AG09309 (cell line): ENCODE measurements at regions not wholly inside any gene's neighbourhood (a gene's known extent, or its start where the extent isn't known, plus 50 kb on each side); places are given as distances from the start of the nearest gene placed in this dataset.
"Not testable (repeated sequence)": the region's sequence is repeated elsewhere in the genome, so short reads cannot be mapped to it uniquely, and the experiment has no call there.

Experiments used
- DNase-seq: peaks from one replicate; pipeline ENCODE4 v3.0.0-alpha.2; 2010; ENCODE audit warnings: low read depth
- H3K4me3 ChIP-seq: 2 replicates; pipeline ENCODE4 v1.5.1; 2011; ENCODE audit warnings: mild to moderate bottlenecking, low read depth, low read length, moderate library complexity; ENCODE audit not compliant: control insufficient read depth
- CTCF ChIP-seq: IDR thresholded peaks from 2 replicates; pipeline ENCODE4 v1.5.1; 2011; ENCODE audit warnings: mild to moderate bottlenecking, low read depth, low read length, inconsistent platforms; ENCODE audit not compliant: insufficient read depth, control insufficient read depth; ENCODE audit errors: missing control alignments

GRCh38 chr15:35944945-35945585 is 399.1 kb upstream of the DPH6 start:
- DNase-seq, result no peak
- no peak for TF ChIP-seq CTCF
- no peak overlapping the region for H3K4me3 ChIP-seq

- TF ChIP-seq CTCF, result no peak
- no peak for DNase-seq
- no peak overlapping the region for H3K4me3 ChIP-seq
These were observed 407.5 kb upstream of the DPH6 start for GRCh38 chr15:35953424-35953823.

- no peak for TF ChIP-seq CTCF
- no peak overlapping the region for H3K4me3 ChIP-seq
- no peak for DNase-seq
These were observed 410.1 kb upstream of the DPH6 start for GRCh38 chr15:35956056-35956455.

GRCh38 chr15:35958021-35958420 is 412.1 kb upstream of the DPH6 start:
- no peak for DNase-seq
- no peak for TF ChIP-seq CTCF
- no peak overlapping the region for H3K4me3 ChIP-seq

- DNase-seq, result no peak
- no peak for TF ChIP-seq CTCF
- H3K4me3 ChIP-seq, result no peak overlapping the region
These were observed 413.0 kb upstream of the DPH6 start for GRCh38 chr15:35958975-35959374.

GRCh38 chr15:35963326-35963725 is 417.4 kb upstream of the DPH6 start:
- no peak for TF ChIP-seq CTCF

GRCh38 chr15:35966781-35967180 is 420.8 kb upstream of the DPH6 start:
- no peak overlapping the region for H3K4me3 ChIP-seq
- DNase-seq, result no peak
- TF ChIP-seq CTCF, result no peak

More at GRCh38 chr15:35963326-35963725, 417.4 kb upstream of the DPH6 start:
- DNase-seq, result no peak
- no peak overlapping the region for H3K4me3 ChIP-seq

GRCh38 chr15:35967968-35968367 is 422.0 kb upstream of the DPH6 start:
- not testable (repeated sequence) for DNase-seq, H3K4me3 ChIP-seq
